EH (cell line): ENCODE measurements at regions not wholly inside any gene's neighbourhood (a gene's known extent, or its start where the extent isn't known, plus 50 kb on each side); places are given as distances from the start of the nearest gene placed in this dataset.
A peak's percentile ranks its signal among the peaks of the same experiment; 100 is the strongest.

ENCODE experiments used
- DNase-seq: peaks from one replicate; pipeline ENCODE4 v3.0.0-alpha.2; 2015; ENCODE audit warnings: low read depth

DNA sequence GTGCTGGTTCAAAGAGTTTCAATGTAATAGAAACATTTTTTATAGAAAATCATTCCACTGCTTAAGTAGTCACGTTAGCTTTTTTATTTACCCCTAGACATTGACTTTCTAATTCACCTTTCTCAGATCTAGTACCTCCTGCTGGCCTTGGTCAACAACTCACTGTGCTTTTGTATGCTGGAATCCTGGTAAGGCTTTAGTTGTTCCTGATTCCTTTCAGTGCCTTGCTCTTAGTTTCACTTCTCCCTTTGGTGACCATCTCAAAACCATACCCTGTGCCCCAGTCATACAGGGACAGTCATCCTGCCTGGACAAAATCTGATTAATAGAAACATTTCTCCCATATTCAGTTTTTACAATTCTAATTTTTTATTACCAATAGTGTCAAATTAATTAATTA is 130.2 kb downstream of the GPR37 start:
- DNase-seq = no peak

GRCh38 chr7:124633740-124634139 is 131.9 kb downstream of the GPR37 start:
- DNase-seq = no peak

DNA sequence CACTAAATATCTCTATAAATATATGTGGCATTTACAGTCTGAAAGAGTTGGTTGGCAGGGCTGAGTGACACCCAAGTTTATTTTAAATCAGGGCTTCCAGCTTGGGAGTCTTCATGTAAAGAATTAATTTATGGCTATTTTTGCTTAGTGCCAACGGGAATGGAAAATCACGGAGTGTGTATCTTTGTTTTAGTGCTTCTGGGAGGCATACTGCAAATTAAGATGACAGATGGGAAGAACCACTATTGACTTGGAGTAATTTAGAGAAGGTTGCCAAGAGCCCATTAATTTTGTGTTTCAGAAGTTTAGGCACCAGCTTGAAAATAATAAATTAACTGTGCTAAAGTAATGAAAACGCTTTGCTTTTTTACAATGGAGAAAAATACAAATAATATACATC is 135.2 kb downstream of the GPR37 start:
- no peak for DNase-seq

DNA sequence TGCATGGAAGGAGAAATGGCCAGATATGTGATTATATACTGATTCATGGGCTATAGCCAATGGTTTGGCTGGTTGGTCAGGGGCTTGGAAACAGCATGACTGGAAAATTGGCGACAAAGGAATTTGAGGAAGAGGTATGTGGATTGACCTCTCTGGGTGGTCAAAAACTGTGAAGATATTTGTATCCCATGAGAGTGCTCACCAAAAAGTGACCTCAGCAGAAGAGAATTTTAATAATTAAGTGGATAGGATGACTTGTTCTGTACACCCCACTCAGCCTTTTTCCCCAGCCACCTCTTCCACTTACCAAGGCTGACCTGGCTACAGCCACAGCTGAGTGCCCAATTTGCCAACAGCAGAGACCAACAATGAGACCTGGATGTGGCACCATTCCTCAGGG is 146.7 kb downstream of the GPR37 start:
- DNase-seq = peak; percentile 2

DNA sequence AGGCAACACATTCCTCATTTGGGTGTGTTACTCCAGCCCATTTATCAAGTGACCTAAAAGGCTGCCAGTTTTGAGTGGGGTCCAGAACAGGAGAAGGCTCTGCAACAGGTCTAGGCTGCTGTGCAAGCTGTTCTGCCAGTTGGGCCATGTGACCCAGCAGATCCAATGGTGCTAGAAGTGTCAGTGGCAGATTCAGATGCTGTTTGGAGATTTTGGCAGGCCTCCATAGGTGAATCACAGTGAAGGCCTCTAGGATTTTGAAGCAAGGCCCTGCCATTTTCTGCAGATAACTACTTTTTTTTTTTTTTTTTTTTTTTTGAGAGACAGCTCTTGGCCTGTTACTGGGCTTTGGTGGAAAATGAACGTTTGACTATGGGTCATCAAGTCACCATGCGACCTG is 147.5 kb downstream of the GPR37 start:
- peak; percentile 12 for DNase-seq

GRCh38 chr7:124603066-124603465 is 162.5 kb downstream of the GPR37 start:
- DNase-seq = peak; percentile 50

DNA sequence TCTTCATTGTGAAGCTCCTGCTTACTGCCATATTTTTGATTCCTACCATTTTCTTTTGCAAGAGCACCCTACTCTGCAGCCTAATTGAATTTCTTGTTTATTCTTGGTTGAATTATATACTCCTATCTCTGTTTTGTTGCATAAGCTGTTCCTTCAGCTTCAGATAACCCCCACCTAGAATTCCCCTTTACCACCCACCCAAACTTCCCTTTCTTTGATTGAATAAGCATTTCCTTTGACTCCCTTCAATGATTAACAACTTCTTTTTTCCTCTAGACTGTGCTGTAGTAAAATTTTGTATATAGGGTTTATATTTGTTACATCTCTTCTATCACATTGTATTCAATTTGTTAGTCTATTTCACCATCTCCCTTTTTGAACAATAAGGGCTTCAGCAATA is 168.1 kb downstream of the GPR37 start:
- DNase-seq = no peak

DNA sequence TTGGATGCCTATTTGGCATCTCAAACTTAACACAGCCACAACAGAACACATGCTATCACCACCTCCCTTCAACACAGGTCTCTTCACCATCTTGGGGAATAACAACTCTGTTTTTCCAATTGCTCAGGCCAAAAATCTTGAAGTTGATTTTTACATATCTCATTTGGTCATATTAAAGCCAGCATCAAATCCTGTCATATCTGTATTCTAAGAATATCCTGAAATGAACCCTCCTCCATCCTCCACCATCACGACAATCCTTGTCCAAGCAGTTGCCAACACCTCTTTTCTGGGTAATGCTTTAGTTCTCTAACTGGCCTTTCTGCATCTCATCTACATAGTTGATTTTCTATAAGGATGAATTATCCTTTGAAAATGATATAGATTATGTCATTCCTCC is 168.7 kb downstream of the GPR37 start:
- DNase-seq = no peak

GRCh38 chr7:124590814-124591213 is 174.8 kb downstream of the GPR37 start:
- DNase-seq = no peak

GRCh38 chr7:124577256-124577655 is 188.3 kb downstream of the GPR37 start:
- no peak for DNase-seq

- DNase-seq = no peak
Observed at GRCh38 chr7:124575176-124575575, 190.4 kb downstream of the GPR37 start.

DNA sequence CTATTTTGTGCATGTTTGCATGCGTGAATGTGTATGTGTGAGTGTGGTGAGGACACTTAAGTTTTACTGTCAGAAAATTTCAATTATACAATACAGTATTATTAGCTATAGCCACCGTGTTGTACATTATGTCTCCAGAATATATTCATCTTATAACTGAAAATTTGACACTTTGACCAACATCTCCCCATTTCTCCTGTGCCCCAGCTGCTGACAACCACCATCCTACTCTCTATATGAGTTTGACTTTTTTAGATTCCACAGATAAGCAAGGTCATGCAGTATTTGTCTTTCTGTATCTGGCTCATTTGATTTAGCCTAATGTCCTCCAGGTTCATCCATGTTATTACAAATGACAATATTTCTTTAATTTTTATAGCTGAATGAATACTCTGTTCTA is 195.0 kb downstream of the GPR37 start:
- DNase-seq = no peak

GRCh38 chr7:124566583-124566982 is 199.0 kb downstream of the GPR37 start:
- DNase-seq = peak; percentile 92

DNA sequence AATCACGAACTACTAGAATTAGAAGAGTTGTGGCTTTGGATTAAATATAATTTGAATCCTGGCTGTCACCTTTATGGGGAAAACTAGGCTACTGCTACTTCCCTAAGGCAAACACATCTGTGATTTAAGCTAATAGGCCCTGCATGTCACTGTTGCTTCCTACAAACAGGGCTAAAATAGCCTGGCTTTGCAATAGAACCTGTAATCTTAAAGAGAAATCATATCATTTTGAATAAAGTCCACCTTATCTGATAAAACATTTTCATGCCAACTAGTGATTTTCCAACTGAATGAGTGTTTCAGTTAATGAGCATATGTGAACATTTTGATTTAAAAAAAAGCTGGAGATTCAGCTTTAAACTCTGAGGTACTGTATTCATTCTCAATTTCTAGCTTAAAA is 208.0 kb downstream of the GPR37 start:
- no peak for DNase-seq

GRCh38 chr7:124557101-124557500 is 208.5 kb downstream of the GPR37 start:
- no peak for DNase-seq

DNA sequence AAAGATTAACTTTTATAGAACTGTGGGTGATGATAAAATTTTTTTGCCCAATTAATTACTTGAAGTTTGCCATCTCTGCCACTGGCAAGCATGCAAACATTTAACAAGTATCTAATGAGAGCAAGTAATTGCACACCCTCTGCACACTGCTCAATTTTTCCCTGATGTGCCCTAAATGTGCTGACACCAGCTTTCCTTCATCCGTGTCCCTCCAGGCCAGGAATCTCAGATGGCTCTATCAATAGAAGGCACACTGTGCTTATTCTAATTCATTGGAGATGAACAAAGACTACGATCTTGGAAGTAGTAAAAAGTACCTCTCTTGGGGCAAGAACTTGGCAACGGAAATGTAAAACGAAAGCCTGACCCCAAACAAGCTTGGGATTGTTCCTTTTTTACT is 212.1 kb downstream of the GPR37 start:
- no peak for DNase-seq

DNA sequence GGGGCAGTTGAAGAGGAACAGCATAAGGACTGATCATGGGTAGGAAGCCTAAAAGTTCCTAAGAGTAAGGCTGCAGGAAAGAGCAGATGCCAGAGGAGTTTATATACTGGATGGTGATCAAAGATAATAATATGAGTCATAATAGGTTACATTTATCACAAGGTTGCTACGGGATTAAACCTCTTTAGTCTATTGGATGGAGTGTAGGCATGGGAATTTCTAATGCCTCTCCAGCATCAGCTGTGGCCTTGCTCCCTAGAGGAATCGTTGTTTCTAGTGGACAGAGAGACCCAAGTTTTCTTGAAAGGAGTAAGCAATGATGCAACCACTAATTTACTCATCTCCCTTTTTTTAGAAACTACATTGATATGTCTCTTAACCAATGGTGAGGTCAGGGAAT is 213.4 kb downstream of the GPR37 start:
- DNase-seq = peak; percentile 23

- DNase-seq = peak; percentile 8
Observed at GRCh38 chr7:124550036-124550435, 215.6 kb downstream of the GPR37 start.

DNA sequence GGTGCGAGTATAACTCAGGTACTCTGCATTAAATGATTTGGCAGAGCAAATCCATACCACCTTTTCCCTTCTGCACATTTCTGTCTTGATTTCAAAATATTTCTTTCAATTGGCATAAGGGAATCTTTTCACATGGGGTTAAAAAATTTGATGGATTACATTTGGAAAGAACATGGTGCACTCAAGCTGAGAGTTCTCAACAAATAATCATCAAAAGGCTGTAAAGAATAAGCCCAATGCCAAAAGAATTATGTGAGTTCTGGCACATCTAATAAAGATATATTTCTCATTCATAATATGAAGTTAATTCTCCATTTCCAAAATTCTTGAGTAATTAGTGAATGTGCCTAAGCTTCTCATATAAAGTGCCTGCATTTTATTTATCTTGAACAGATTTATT is 223.1 kb downstream of the GPR37 start:
- DNase-seq = no peak

DNA sequence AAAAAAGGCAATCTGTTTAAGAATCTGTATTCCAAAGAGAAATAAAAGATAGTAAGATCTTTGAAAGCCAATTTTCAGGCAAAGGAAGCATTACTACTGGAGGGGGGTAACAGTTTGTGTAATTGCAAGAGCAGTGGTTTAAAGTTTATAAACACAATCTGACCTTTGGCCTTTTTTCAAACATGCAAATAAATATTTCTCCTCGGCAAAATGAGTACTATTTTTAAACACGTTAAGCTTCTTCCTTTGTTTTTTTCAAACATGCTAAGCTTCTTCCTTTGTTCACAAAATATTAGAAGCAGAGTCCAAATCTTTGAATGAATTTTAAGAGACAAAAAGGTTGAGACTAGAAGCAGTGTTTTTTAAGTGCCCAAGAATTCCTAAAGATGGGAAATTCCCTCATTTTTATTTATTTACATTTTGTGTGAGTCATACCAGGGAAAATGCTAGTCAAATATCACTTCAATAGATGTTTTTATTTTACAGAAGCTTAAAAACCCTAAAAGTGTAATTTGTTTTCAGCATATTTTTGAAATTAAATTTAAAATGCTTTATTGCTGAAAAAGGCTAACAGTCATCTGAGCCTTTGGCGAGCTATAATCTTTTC is 229.3 kb downstream of the GPR37 start:
- DNase-seq = peak; percentile 37

DNA sequence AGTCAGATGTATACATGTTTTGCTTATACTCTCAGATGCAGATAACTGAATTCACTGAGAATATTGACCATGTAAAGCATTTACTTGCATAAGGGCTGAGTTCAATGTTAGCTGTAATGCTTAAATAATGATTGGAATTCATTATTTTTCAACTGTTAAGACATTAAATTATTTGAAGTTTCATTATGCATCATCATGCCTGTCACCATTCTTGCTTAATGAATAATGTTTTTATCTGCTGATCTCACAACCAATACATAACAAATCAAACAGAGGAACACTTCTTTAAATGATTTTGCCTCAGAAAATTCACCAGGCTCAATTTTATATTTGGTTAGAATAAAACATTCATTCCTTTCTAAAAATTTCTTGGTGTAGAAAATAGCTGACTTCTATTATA is 233.4 kb downstream of the GPR37 start:
- peak; percentile 59 for DNase-seq

DNA sequence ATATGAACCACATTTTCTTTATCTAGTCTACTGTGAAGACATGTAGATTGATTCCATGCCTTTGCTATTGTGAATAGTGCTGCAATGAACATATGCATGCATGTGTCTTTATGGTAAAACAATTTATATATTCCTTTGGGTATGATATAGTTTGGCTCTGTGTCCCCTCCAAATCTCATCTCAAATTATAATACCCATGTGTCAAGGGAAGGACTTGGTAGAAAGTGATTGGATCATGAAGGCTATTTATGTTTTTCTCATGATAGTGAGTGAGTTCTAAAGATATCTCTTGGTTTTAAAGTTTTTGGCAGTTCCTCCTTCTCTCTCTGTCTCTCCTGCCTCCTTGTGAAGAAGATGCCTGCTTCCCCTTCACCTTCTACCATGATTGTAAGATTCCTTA is 248.7 kb downstream of the GPR37 start:
- no peak for DNase-seq

DNA sequence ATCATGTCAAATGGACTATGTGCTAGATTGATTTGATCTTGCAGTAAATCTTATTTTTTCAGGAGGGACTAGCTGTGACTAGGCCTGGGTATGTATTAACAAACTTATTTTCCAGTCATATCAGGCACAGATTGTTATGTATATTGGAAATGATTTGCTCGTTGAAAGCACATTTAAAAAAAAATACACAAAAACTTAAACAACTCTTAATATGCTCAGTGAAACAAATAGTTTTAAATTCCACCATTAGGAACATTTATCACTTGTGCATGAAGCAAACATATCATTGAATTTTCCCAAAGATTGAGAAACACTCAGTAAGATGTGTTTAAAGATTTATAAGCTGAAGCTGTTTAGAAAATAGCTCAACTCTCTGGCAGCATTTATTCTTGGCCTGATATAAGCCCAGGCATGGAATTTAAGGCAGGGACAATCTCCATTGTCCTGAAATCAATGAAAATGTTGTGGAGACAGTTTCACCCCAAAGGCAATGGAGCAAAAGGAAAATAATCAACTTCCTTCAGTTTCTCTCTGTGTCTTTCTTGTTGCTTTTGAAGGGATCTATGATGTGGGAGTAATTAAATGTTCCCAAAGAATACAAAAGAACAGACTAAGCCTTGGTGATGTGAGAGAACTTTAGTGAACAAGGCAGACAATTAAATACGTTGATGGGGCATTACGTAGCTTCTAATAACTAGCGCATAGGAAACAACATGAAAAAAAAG is 250.3 kb downstream of the GPR37 start:
- DNase-seq = no peak

DNA sequence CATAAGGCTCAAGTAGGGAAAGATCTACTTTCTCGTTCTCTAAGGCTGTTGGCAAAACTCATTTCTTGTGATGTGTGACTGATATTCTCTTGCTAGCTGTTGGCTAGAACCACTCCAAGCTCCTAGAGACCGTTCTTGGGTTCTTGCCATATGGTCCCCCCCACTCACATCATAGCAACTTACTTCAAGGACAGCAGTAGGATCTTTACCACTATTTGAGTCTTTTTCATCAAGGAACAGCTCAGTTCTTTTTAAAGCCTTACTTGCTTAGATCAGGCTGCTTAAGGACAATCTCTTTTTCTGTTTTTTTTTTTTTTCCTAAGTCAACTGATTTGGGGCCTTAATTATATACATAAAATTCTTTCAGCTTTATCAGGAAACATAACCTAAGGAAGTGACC is 251.1 kb downstream of the GPR37 start:
- DNase-seq = no peak
